A673 (cell line): ENCODE measurements at regions not wholly inside any gene's neighbourhood (a gene's known extent, or its start where the extent isn't known, plus 50 kb on each side); places are given as distances from the start of the nearest gene placed in this dataset.

Experiments used
- BruUV-seq: library from RNA; stranded (reverse); fragments of 400-500 nt; replicated peaks from 2 replicates; lab custom pipeline; 2021; lab: Mats Ljungman, UMichigan
- CTCF ChIA-PET: fragments of 300-600 bp; sonication (Branson Sonifier 250); formaldehyde crosslinking; loops from one replicate; lab custom pipeline; 2022; ENCODE audit warnings: antibody characterized with exemption; lab: Charles Lee
- POLR2A ChIA-PET: fragments of 300-600 bp; sonication (Branson Sonifier 250); formaldehyde crosslinking; loops from one replicate; lab custom pipeline; 2022; ENCODE audit warnings: antibody characterized with exemption; ENCODE audit not compliant: low non-redundant PET; lab: Charles Lee
- DNase-seq: peaks from one replicate; pipeline ENCODE4 v3.0.0-alpha.2; 2015; ENCODE audit warnings: low spot score
- H3K27ac ChIP-seq: fragments of 200-600 bp; sonication (generic); 2 replicates; pipeline ENCODE4 v1.5.1; 2016; ENCODE audit warnings: mixed run types, low read depth, mild to moderate bottlenecking, mixed read lengths, antibody characterized with exemption, low read length; ENCODE audit not compliant: poor library complexity, severe bottlenecking
- H3K27me3 ChIP-seq: fragments of 200-600 bp; sonication (generic); replicated peaks from 2 replicates; pipeline ENCODE4 v1.6.1; 2017; ENCODE audit warnings: mixed run types, low read depth, mild to moderate bottlenecking, mixed read lengths, antibody characterized with exemption, low read length; ENCODE audit not compliant: insufficient read depth, poor library complexity
- H3K36me3 ChIP-seq: fragments of 200-600 bp; sonication (generic); 2 replicates; pipeline ENCODE4 v1.6.1; 2016; ENCODE audit warnings: mixed run types, mild to moderate bottlenecking, mixed read lengths, antibody characterized with exemption, low read length; ENCODE audit not compliant: insufficient read depth, poor library complexity, severe bottlenecking
- H3K4me1 ChIP-seq: fragments of 200-600 bp; sonication (generic); 2 replicates; pipeline ENCODE4 v1.6.1; 2017; ENCODE audit warnings: mixed run types, mild to moderate bottlenecking, mixed read lengths, antibody characterized with exemption, low read length; ENCODE audit not compliant: insufficient read depth, poor library complexity, severe bottlenecking
- H3K4me3 ChIP-seq: fragments of 200-600 bp; sonication (generic); 2 replicates; pipeline ENCODE4 v1.5.1; 2016; ENCODE audit warnings: low read depth, mixed run types, mild to moderate bottlenecking, mixed read lengths, low read length; ENCODE audit not compliant: poor library complexity, severe bottlenecking
- H3K9me3 ChIP-seq: fragments of 200-600 bp; sonication (generic); 2 replicates; pipeline ENCODE4 v1.6.1; 2016; ENCODE audit warnings: mixed run types, low read depth, mild to moderate bottlenecking, mixed read lengths, antibody characterized with exemption, low read length; ENCODE audit not compliant: poor library complexity, severe bottlenecking
- CTCF ChIP-seq: fragments of 300-800, 200-600 bp; sonication (generic); conservative IDR thresholded peaks from 2 replicates; pipeline ENCODE4 v1.5.1; 2017; ENCODE audit warnings: low read depth, mild to moderate bottlenecking, antibody characterized with exemption, low read length, moderate library complexity, mixed read lengths
- EZH2 ChIP-seq: fragments of 200-600 bp; sonication (generic); IDR thresholded peaks from 2 replicates; pipeline ENCODE4 v1.6.1; 2017; ENCODE audit warnings: borderline replicate concordance, low read depth, mild to moderate bottlenecking, mixed read lengths, antibody characterized with exemption, low read length; ENCODE audit not compliant: poor library complexity, severe bottlenecking
- intact Hi-C: fragments of 100-400 bp; cut with micrococcal nuclease; formaldehyde crosslinking; loops from one replicate; pipeline ENCODE4 v1.10.0; 2022; ENCODE audit not compliant: unreplicated experiment

- no TSS peak for BruUV-seq
- no peak for DNase-seq
- no peaks in the 10 kb centered on the region for H3K9me3 ChIP-seq
- POLR2A ChIA-PET = no interaction called here
- no peak for TF ChIP-seq EZH2
- TF ChIP-seq CTCF = no peak
- no peak overlapping the region for H3K4me3 ChIP-seq
- H3K27me3 ChIP-seq = no peaks in the 10 kb centered on the region
- H3K36me3 ChIP-seq = no peaks in the 10 kb centered on the region
- CTCF ChIA-PET = no interaction called here
- H3K4me1 ChIP-seq = no peaks in the 10 kb centered on the region
- no peak overlapping the region for H3K27ac ChIP-seq
- intact Hi-C loops = no loop called here
These were observed 228.4 kb upstream of the SOX5 start for GRCh38 chr12:24177889-24178288.

- TF ChIP-seq CTCF = no peak
- no peak for TF ChIP-seq EZH2
- Histone ChIP-seq H3K27ac (no peak overlapping the region), H3K9me3 (no peaks in the 10 kb centered on the region), H3K27me3 (no peaks in the 10 kb centered on the region), H3K4me3 (no peak overlapping the region), H3K4me1 (no peaks in the 10 kb centered on the region), H3K36me3 (no peaks in the 10 kb centered on the region)
- ChIA-PET CTCF (no interaction called here), POLR2A (no interaction called here)
- DNase-seq = no peak
- BruUV-seq = no TSS peak
- intact Hi-C loops = no loop called here
These were observed 226.5 kb upstream of the SOX5 start for GRCh38 chr12:24175929-24176328.

- Histone ChIP-seq H3K9me3 (no peaks in the 10 kb centered on the region), H3K27ac (no peak overlapping the region), H3K4me1 (no peaks in the 10 kb centered on the region), H3K27me3 (no peaks in the 10 kb centered on the region), H3K36me3 (no peaks in the 10 kb centered on the region), H3K4me3 (no peak overlapping the region)
- ChIA-PET CTCF (no interaction called here), POLR2A (no interaction called here)
- no TSS peak for BruUV-seq
- TF ChIP-seq EZH2 = no peak
- TF ChIP-seq CTCF = no peak
- no peak for DNase-seq
- intact Hi-C loops = no loop called here
These were observed 225.8 kb upstream of the SOX5 start for GRCh38 chr12:24175284-24175683.
